ENCODE measurements at regions not wholly inside any gene's neighbourhood (a gene's known extent, or its start where the extent isn't known, plus 50 kb on each side); places are given as distances from the start of the nearest gene placed in this dataset.
"Not testable (repeated sequence)": the region's sequence is repeated elsewhere in the genome, so short reads cannot be mapped to it uniquely, and the experiment has no call there.

- DNase-seq (ENCODE audit: low spot score): not testable (repeated sequence)
These were observed 70.2 kb downstream of the ZNF726 start for GRCh38 chr19:23984911-23985310.

- no peak for DNase-seq (ENCODE audit: low spot score)
These were observed 71.9 kb downstream of the ZNF726 start for GRCh38 chr19:23986623-23987022.

GRCh38 chr19:23991170-23991569 is 76.5 kb downstream of the ZNF726 start:
- DNase-seq (ENCODE audit: low spot score): no peak

DNA sequence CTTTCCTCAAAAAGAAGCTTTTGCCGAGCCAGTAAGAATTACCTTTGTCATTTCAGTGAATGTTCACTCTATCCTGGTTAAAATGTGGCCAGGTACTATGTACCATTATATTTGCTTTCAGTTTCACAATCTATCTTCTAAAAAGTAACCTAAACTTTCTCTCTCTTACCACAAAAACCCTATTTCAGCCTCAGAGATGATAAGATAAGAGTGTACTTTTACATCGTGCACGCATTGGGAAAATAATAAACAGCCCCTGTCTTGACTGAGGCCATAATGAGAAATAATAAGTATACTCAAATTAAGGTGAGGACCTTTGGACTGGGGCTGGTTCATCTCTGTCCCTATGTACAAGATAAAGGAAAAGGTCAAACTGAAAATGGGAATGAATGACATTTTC is 77.7 kb downstream of the ZNF726 start:
- DNase-seq (ENCODE audit: low spot score): no peak

GRCh38 chr19:23993440-23993839 is 78.8 kb downstream of the ZNF726 start:
- no peak for DNase-seq (ENCODE audit: low spot score)

GRCh38 chr19:23996549-23996948 is 81.9 kb downstream of the ZNF726 start:
- DNase-seq (ENCODE audit: low spot score): no peak

DNA sequence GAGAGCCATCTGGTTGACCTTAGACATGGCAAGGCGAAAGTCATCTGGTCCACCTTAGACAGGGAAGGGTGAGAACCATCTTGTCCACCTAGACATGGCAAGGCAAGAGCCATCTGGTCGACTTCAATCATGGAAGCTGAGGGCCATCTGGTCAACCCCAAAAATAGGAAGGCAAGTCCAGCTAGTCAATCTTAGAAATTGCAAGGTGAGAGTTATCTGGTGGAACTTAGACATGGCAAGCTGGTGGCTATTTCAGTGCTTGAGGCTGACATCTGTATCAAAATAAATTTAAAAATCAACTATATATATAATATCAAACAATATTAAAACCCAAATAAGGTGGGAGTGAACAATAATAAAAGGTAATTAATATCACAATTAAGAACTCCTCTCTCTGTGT is 83.9 kb downstream of the ZNF726 start:
- DNase-seq (ENCODE audit: low spot score): no peak

DNA sequence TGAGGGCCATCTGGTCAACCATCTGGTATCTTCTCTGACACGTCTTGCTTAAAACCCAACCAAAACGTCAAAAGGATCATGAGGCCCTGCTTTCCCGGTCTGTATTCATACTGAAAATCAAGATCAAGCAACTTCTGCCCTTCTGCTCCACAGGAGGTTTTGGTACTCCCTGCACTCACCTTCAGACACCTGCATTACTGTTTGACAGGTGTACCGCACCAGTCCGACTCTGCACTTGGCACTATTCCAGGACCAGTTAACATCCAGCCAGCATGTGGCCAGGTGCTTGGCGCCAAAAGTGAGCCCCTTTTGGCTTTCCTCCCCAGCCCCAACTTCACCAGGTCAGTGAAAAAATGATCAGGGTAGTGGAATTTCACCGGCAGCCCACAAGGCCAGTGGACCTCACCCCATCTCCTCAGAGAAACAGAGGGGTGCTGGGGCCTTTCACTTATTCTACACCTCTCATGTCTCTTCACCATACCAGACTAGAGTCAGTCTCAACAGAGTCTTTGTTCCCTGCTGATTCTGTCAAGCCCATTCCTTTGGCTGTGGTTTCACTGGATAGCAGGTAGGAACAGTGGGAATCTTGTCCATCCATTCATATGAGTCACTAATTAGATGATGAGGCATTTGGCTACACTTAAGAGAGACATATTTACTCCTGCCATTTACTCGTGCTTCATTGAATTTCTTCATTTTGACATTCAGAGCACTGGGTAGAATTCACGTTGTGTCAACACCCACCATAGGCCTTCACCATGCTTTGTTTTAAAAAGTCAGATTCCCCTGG is 85.3 kb downstream of the ZNF726 start:
- no peak for DNase-seq (ENCODE audit: low spot score)

- no peak for DNase-seq (ENCODE audit: low spot score)
These were observed 86.0 kb downstream of the ZNF726 start for GRCh38 chr19:24000656-24001055.

DNA sequence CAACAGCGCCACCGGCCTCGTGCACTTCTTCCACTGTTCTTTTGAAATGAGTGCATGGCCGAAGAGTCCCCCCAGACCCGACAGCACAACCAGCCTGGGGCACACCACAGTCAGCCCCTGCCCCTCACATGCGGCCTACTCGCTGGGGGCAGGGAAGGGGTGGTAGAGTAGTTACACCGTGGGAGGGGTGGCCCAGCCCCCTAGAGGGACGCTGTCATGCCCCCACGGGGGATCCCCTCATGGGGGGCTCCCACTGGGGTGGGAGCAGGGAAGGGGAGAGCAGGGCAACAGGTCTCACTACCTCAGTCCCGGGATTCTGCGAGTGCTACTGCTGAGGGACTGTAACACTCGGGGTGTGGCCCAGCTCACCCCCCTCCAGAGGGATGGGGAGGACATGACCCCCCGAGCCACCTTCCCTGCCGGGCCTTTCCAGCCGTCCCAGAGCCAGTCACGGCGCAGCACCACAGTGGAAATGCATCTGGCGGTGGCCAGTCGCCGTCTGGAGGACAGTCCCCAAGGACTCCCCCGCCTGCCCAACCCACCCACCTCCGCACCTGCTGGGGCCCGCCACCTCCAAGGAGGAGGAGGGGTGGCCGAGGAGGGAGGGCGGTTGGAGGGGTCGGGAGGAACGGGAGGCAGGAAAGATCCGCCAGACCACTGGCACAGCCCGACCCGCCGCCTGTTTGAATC is 84.6 kb upstream of the ZNF254 start:
- no peak for DNase-seq (ENCODE audit: low spot score)

GRCh38 chr19:24003537-24003936 is 83.5 kb upstream of the ZNF254 start:
- DNase-seq (ENCODE audit: low spot score): no peak

- no peak for DNase-seq (ENCODE audit: low spot score)
These were observed 82.8 kb upstream of the ZNF254 start for GRCh38 chr19:24004166-24004565.

- no peak for DNase-seq (ENCODE audit: low spot score)
These were observed 56.9 kb upstream of the ZNF254 start for GRCh38 chr19:24029941-24030636.

GRCh38 chr19:24032651-24033050 is 54.3 kb upstream of the ZNF254 start:
- DNase-seq (ENCODE audit: low spot score): no peak

GRCh38 chr19:24033301-24033962 is 53.6 kb upstream of the ZNF254 start:
- DNase-seq (ENCODE audit: low spot score): peak; percentile 87

GRCh38 chr19:24033963-24034342 is 53.0 kb upstream of the ZNF254 start:
- DNase-seq (ENCODE audit: low spot score): peak; percentile 25

DNA sequence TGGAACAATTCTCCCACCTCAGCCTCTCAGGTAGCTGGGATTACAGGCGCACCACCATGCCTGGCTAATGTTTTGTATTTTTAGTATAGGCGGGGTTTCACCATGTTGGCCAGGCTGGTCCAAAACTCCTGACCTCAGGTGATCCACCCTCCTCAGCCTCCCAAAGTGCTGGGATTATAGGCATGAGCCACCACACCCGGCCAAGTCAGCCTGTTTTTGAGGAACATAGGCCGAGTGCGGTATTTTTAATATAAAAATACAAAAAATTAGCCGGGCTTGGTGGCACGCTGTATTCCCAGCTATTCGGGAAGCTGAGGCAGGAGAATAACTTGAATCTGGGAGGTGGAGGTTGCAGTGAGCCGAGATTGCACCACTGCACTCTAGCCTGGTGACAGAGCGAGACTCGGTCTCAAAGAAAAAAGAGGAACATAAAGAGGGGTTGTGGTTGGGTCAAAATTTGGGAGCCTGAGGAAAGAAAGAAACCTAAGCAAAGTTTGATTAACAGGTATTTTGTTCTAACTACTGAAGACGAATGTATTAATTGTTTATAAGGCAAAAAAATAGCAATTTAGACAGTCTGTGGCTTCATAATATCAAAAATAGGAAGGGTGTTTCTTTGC is 51.6 kb upstream of the ZNF254 start:
- DNase-seq (ENCODE audit: low spot score): not testable (repeated sequence)

Data from activated CD4-positive, alpha-beta T cell treated with anti-CD3 and anti-CD28 coated beads, Interleukin-2, Interleukin-4, amounts not matched to agents 100 ng/mL and 50 ng/mL, durations not matched to agents 16 hours and 8 hours (primary cell).